Heart left ventricle (tissue), 13 donors: ENCODE measurements at regions not wholly inside any gene's neighbourhood (a gene's known extent, or its start where the extent isn't known, plus 50 kb on each side); places are given as distances from the start of the nearest gene placed in this dataset.

Experiments
- CTCF ChIP-seq, 12 donors: fragments of 200-600 bp; sonication (generic) in 4 of 12; IDR thresholded peaks; one replicate each; pipeline versions ENCODE4 v1.5.0 to v1.8.0; 2018 to 2022; ENCODE audit warnings: antibody characterized with exemption in 12 of 12, mild to moderate bottlenecking in 5 of 12
- POLR2A ChIP-seq, 2 donors: fragments of 450-650 bp; IDR thresholded peaks; one replicate each; pipeline ENCODE4 v1.6.1; 2017; ENCODE audit warnings: antibody characterized with exemption in 2 of 2, mild to moderate bottlenecking in 2 of 2, moderate library complexity in 2 of 2
- donor health status: ischemic (EF 13 %, LVEDD 7.1; RV severe dilation, severe dysfunction).
- donor health status: DM: no; HTN: yes; CAD: no.
- donor health status: DM: no; HTN: no; CAD: no.
- donor health status: ischemic (EF 25% LVEDD 6.9; RV normal size, moderate dysfunction).
- donor health status: ischemic (EF 25% LVEDD 5.7; RV mildly dilated, moderate dysfunction).
- donor health status: ischemic (EF 35%, LVEDD 5.7; RV mildly dilated, moderate dysfunction).
- donor health status: nonischemic (EF 11% LVEDD 7.7; RV severe dilation, severe dysfunction).
- donor health status: DM: yes; HTN: yes; CAD: no.
- donor health status: PGD.
- donor health status: ischemic (EF 29% LVEDD 5.4; RV normal size, mild dysfunction).
- donor health status: nonischemic (EF 23%, LVEDD 6.1; RV moderate dilation, normal function).

DNA sequence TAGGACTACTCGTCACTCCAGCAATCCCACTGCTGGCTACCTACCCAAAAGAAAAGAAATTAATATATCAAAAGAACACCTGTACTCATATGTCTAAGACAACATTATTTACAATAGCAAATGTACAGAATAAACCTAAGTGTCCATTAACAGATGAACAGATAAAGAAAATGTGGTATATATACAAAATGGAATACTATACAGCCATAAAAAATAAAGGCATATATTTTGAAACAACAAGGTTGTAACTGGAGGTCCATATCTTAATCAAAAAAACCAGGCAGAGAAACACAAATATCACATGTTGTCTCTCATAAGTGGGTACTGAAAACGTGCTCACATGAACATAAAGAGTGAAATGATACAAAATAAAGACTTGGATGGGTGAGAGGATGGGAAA is 1073.3 kb upstream of the PHF14 start:
- TF ChIP-seq CTCF (IDR thresholded peaks at IDR 0.05), result no peak
- no peak for TF ChIP-seq POLR2A (IDR thresholded peaks at IDR 0.05)
